DND-41 (cell line): ENCODE measurements at regions not wholly inside any gene's neighbourhood (a gene's known extent, or its start where the extent isn't known, plus 50 kb on each side); places are given as distances from the start of the nearest gene placed in this dataset.

ENCODE experiments used
- EZH2 ChIP-seq: IDR thresholded peaks from 3 replicates; pipeline ENCODE4 v1.6.1; 2012; ENCODE audit warnings: borderline replicate concordance, low read depth, mild to moderate bottlenecking, moderate library complexity, low read length, inconsistent platforms; ENCODE audit not compliant: severe bottlenecking
- TF ChIP-seq, protein P1 (sequence below): IDR thresholded peaks from 2 replicates; pipeline ENCODE4 v1.5.1; 2012; ENCODE audit warnings: borderline replicate concordance, low read length, moderate library complexity, mild to moderate bottlenecking; ENCODE audit not compliant: poor library complexity, severe bottlenecking; ENCODE audit errors: extremely low read depth

DNA sequence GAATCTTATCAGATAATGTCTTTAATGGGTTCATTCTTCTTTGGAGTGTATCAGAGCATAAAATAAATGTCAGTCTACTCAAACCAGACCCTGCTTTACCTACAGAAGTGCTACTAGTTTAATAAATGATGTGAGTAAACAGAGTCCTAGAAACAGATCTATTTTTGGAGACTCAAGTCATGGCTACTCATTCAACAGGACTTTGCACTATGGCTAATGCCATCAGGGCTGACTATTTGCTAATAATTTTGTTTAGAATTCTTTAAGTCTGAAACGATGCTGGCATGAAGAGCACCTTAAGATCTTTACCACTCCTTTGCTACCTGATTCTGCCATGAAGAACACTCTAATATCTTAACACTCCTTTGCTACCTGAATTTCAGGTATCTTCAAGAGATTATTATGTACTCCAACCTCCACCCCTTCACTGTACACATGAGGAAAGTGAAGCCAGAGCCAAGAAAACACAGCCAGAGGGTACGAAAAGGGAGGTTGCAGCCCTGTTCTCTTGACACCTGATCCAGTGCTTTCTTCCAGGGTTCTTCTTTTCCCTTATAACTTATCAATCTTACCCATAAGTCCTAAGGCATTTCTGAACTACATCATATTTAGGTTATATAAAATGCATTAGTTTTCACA lies 62.4 kb downstream of the ZNF608 start:
- TF ChIP-seq, protein P1, sequence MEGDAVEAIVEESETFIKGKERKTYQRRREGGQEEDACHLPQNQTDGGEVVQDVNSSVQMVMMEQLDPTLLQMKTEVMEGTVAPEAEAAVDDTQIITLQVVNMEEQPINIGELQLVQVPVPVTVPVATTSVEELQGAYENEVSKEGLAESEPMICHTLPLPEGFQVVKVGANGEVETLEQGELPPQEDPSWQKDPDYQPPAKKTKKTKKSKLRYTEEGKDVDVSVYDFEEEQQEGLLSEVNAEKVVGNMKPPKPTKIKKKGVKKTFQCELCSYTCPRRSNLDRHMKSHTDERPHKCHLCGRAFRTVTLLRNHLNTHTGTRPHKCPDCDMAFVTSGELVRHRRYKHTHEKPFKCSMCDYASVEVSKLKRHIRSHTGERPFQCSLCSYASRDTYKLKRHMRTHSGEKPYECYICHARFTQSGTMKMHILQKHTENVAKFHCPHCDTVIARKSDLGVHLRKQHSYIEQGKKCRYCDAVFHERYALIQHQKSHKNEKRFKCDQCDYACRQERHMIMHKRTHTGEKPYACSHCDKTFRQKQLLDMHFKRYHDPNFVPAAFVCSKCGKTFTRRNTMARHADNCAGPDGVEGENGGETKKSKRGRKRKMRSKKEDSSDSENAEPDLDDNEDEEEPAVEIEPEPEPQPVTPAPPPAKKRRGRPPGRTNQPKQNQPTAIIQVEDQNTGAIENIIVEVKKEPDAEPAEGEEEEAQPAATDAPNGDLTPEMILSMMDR: no peak
- no peak for TF ChIP-seq EZH2
